ENCODE measurements at regions not wholly inside any gene's neighbourhood (a gene's known extent, or its start where the extent isn't known, plus 50 kb on each side); places are given as distances from the start of the nearest gene placed in this dataset.
"Not testable (repeated sequence)": the region's sequence is repeated elsewhere in the genome, so short reads cannot be mapped to it uniquely, and the experiment has no call there.

DNA sequence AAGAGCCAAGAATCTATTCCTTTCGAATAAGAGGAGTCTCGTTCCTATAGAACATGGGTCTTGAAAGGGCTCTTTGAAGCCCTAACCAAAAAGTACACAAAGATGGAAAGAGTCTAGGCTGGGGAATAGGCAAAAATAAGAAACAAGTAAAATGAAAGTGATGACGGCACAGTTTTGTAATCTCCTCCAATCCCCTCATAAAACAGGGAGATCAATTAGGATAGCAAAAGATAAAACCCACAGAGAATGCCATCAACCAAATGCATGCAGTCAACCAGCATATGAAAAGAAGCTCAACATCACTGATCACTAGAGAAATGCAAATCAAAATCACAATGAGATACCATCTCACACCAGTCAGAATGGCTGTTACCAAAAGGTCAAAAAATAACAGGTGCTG lies 122.4 kb upstream of the LSM14A start:
- Histone ChIP-seq H3K9me3 (ENCODE audit: control insufficient read depth in 5 of 5, low read length in 5 of 5) (peaks cover 0 to 3% (median 0%) of the 10 kb centered on the region in 5 donors), H3K9ac (ENCODE audit: low read length in 5 of 5) (no peak overlapping the region), H3K27ac (ENCODE audit: low read depth, low read length) (no peak overlapping the region), H3K4me1 (ENCODE audit: control insufficient read depth in 5 of 5, insufficient read depth in 5 of 5, low read length in 5 of 5) (no peaks in the 10 kb centered on the region), H3K4me3 (ENCODE audit: low read depth in 1 of 5, low read length in 5 of 5) (no peak overlapping the region), H3K27me3 (ENCODE audit: control insufficient read depth in 5 of 5, insufficient read depth in 4 of 5, low read length in 5 of 5) (peaks cover 0 to 3% (median 0%) of the 10 kb centered on the region in 5 donors), H3K36me3 (ENCODE audit: control insufficient read depth in 5 of 5, insufficient read depth in 5 of 5, low read length in 5 of 5) (no peaks in the 10 kb centered on the region)

DNA sequence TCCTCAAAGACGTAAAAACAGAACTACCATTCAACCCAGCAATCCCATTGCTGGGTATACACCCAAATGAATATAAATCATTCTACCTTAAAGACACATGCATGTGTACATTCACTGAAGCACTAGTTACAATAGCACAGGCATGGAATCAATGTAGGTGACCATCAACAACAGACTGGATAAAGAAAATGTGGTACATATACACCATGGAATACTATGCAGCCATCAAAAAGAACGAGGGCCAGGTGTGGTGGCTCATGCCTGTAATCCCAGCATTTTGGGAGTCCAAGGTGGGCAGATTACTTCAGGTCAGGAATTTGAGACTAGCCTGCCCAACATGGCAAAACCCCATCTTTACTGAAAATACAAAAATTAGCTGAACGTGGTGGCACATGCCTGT lies 121.9 kb upstream of the LSM14A start:
- H3K4me1 ChIP-seq (ENCODE audit: control insufficient read depth in 5 of 5, insufficient read depth in 5 of 5, low read length in 5 of 5); H3K9ac ChIP-seq (ENCODE audit: low read length in 5 of 5); H3K36me3 ChIP-seq (ENCODE audit: control insufficient read depth in 5 of 5, insufficient read depth in 5 of 5, low read length in 5 of 5); H3K9me3 ChIP-seq (ENCODE audit: control insufficient read depth in 5 of 5, low read length in 5 of 5); H3K4me3 ChIP-seq (ENCODE audit: low read depth in 1 of 5, low read length in 5 of 5); H3K27me3 ChIP-seq (ENCODE audit: control insufficient read depth in 5 of 5, insufficient read depth in 4 of 5, low read length in 5 of 5); H3K27ac ChIP-seq (ENCODE audit: low read depth, low read length): not testable (repeated sequence)

DNA sequence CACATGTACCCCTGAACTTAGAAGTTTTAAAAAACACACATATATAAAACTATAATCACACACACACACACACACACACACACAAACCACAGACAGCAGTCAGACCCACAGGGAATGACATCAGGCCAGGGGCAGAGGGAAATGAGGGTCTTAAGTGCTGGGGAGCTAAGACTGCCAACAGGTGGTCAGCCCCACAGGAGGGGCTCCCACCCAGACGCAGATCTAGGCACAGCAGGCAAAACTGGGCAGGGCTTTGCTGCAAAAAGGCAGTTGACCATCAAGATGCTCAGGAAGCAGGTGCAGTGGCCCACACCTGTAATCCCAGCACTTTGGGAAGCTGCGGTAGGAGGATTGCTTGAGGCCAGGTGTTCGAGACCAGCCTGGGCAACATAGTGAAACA lies 121.0 kb upstream of the LSM14A start:
- no peaks in the 10 kb centered on the region for H3K4me1 ChIP-seq (ENCODE audit: control insufficient read depth in 5 of 5, insufficient read depth in 5 of 5, low read length in 5 of 5)
- H3K9ac ChIP-seq (ENCODE audit: low read length in 5 of 5): no peak overlapping the region
- peaks cover 0 to 3% (median 0%) of the 10 kb centered on the region in 5 donors for H3K9me3 ChIP-seq (ENCODE audit: control insufficient read depth in 5 of 5, low read length in 5 of 5)
- H3K27me3 ChIP-seq (ENCODE audit: control insufficient read depth in 5 of 5, insufficient read depth in 4 of 5, low read length in 5 of 5): peaks cover 0 to 6% (median 3%) of the 10 kb centered on the region in 5 donors
- no peak overlapping the region for H3K4me3 ChIP-seq (ENCODE audit: low read depth in 1 of 5, low read length in 5 of 5)
- no peaks in the 10 kb centered on the region for H3K36me3 ChIP-seq (ENCODE audit: control insufficient read depth in 5 of 5, insufficient read depth in 5 of 5, low read length in 5 of 5)
- H3K27ac ChIP-seq (ENCODE audit: low read depth, low read length): no peak overlapping the region

DNA sequence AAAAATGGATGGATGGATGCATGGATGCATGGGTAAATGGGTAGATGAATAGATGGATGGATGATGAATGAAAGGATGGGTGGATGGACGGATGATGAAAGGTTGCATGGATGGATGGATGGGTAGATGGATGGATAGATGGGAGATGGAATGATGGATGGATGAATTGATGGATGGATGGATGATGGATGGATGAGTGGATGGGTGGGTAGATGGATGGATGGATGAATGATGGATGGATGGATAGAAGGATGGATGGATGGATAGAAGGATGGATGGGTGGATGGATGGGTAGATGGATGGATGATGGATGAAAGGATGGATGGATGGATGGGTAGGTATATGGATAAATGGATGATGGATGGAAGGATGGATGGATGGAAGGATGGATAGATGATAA lies 115.1 kb upstream of the LSM14A start:
- Histone ChIP-seq H3K27ac (ENCODE audit: low read depth, low read length) (no peak overlapping the region), H3K9ac (ENCODE audit: low read length in 5 of 5) (no peak overlapping the region), H3K36me3 (ENCODE audit: control insufficient read depth in 5 of 5, insufficient read depth in 5 of 5, low read length in 5 of 5) (no peaks in the 10 kb centered on the region), H3K9me3 (ENCODE audit: control insufficient read depth in 5 of 5, low read length in 5 of 5) (no peaks in the 10 kb centered on the region), H3K27me3 (ENCODE audit: control insufficient read depth in 5 of 5, insufficient read depth in 4 of 5, low read length in 5 of 5) (peaks cover 0 to 10% (median 0%) of the 10 kb centered on the region in 5 donors), H3K4me1 (ENCODE audit: control insufficient read depth in 5 of 5, insufficient read depth in 5 of 5, low read length in 5 of 5) (peaks cover 0 to 9% (median 0%) of the 10 kb centered on the region in 5 donors), H3K4me3 (ENCODE audit: low read depth in 1 of 5, low read length in 5 of 5) (no peak overlapping the region)

DNA sequence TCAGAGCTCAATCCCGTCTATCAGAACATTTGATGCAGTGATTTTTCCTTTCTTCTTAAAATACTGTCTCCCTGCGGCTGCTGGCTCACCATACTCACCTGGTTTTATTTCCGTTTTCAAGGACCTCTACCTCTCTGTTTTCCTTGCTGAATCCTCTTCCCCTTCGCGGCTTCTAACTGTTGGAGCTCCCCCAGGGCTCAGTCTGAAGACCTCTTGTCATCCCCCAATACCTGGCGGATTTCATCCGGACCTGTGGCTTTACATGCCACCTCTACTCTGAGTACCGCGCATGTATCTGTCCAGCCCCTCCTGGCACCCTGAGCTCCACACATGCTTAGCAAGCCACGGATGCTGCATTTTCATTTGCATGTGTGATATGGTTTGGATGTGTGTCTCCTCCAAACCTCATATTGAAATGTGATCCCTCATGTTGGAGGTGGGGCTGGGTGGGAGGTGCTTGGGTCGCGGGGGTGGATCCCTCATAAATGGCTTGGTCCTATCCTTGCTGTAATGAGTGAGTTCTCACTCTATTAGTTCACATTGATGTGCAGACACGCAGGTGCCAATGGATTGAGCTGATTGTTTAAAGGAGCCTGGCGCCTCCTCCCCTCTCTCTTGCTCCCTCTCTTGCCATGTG lies 106.2 kb upstream of the LSM14A start:
- H3K9me3 ChIP-seq (ENCODE audit: control insufficient read depth in 5 of 5, low read length in 5 of 5): no peaks in the 10 kb centered on the region
- no peak overlapping the region for H3K9ac ChIP-seq (ENCODE audit: low read length in 5 of 5)
- H3K4me3 ChIP-seq (ENCODE audit: low read depth in 1 of 5, low read length in 5 of 5): no peak overlapping the region
- peaks cover 0 to 6% (median 0%) of the 10 kb centered on the region in 5 donors for H3K4me1 ChIP-seq (ENCODE audit: control insufficient read depth in 5 of 5, insufficient read depth in 5 of 5, low read length in 5 of 5)
- H3K27me3 ChIP-seq (ENCODE audit: control insufficient read depth in 5 of 5, insufficient read depth in 4 of 5, low read length in 5 of 5): peaks cover 0 to 10% (median 5%) of the 10 kb centered on the region in 5 donors
- no peaks in the 10 kb centered on the region for H3K36me3 ChIP-seq (ENCODE audit: control insufficient read depth in 5 of 5, insufficient read depth in 5 of 5, low read length in 5 of 5)
- no peak overlapping the region for H3K27ac ChIP-seq (ENCODE audit: low read depth, low read length)

DNA sequence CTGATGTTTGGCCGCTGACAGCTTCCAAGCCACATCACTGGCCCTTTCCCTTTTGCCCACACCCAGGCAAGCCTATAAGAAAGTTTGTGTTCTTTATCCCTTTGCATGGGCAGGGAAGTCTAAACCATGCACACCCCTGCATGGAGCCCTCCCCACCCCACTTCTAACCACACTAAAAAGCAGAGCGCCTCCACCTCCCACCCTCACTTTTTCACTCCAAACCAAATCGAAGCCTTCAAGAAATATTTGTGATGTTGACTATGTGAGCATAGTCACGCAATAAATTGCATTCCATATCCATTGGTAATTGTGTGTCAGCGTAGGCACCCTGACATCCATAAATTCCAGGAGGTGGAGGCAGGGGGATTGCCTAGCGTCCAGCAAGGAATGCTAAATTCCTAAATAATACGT lies 104.4 kb upstream of the LSM14A start:
- no peaks in the 10 kb centered on the region for H3K9me3 ChIP-seq (ENCODE audit: control insufficient read depth in 5 of 5, low read length in 5 of 5)
- no peaks in the 10 kb centered on the region for H3K36me3 ChIP-seq (ENCODE audit: control insufficient read depth in 5 of 5, insufficient read depth in 5 of 5, low read length in 5 of 5)
- H3K27ac ChIP-seq (ENCODE audit: low read depth, low read length): no peak overlapping the region
- no peak overlapping the region for H3K9ac ChIP-seq (ENCODE audit: low read length in 5 of 5)
- H3K4me1 ChIP-seq (ENCODE audit: control insufficient read depth in 5 of 5, insufficient read depth in 5 of 5, low read length in 5 of 5): no peaks in the 10 kb centered on the region
- H3K27me3 ChIP-seq (ENCODE audit: control insufficient read depth in 5 of 5, insufficient read depth in 4 of 5, low read length in 5 of 5): peaks cover 0 to 10% (median 5%) of the 10 kb centered on the region in 5 donors
- no peak overlapping the region for H3K4me3 ChIP-seq (ENCODE audit: low read depth in 1 of 5, low read length in 5 of 5)

DNA sequence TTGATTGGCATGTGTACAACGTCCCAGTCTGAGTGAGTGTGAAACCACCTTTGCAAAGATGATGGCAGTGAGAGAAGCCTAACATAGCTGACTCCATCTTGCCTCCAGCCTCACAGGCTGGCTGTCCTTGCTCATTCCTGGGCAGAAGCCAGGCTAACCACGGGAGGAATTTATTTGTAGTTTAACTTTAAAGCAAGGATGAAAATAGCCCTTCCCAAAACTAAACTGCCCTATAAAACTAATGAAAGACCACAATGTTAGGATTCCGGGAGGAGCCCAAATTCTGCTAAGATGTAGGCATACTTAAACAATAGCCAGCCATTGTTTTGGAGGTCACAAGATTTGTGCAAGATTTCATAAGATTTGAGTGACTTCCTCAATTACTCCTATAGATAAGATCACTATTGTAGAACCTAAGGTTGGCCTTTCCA lies 96.6 kb upstream of the LSM14A start:
- Histone ChIP-seq H3K27ac (ENCODE audit: low read depth, low read length) (no peak overlapping the region), H3K9ac (ENCODE audit: low read length in 5 of 5) (no peak overlapping the region), H3K36me3 (ENCODE audit: control insufficient read depth in 5 of 5, insufficient read depth in 5 of 5, low read length in 5 of 5) (no peaks in the 10 kb centered on the region), H3K4me3 (ENCODE audit: low read depth in 1 of 5, low read length in 5 of 5) (no peak overlapping the region), H3K4me1 (ENCODE audit: control insufficient read depth in 5 of 5, insufficient read depth in 5 of 5, low read length in 5 of 5) (no peaks in the 10 kb centered on the region), H3K9me3 (ENCODE audit: control insufficient read depth in 5 of 5, low read length in 5 of 5) (no peaks in the 10 kb centered on the region), H3K27me3 (ENCODE audit: control insufficient read depth in 5 of 5, insufficient read depth in 4 of 5, low read length in 5 of 5) (no peaks in the 10 kb centered on the region)

DNA sequence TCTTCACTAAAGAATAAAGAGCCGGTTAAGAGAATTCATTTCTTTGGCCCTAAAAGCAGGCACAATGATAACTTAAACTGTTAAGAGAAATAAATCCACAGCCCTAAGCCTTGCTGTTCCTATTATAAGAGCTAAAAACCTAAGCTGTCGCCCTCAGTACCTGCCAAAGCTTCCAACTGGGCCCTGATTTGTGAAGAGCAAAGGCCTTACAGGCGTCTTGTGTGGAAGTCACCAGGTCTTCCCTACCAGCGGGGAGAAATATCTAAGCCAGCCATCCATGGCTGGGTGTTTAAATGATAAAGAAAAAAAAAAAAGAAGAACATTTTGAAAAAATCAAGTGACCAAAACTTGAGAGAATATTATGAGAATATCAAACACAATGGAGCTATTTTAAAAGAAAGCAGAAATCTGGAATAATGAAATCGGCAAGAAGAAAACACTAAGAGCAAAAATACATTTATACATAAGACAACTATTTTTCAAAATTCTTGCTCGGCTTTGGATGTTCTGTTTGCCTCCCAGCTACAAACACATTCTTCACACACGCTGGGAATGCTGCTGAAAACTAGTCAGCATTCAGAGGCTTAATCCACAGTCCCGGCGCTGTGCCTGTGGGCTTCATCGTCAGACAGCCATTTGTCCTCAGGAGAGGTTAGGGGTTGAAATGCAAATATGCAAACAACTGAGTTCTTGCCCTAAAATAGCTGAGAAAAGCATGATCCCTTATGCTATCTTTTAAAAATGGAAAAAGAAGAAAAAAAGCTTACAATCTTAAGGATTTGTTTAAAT lies 89.8 kb upstream of the LSM14A start:
- no peaks in the 10 kb centered on the region for H3K36me3 ChIP-seq (ENCODE audit: control insufficient read depth in 5 of 5, insufficient read depth in 5 of 5, low read length in 5 of 5)
- no peak overlapping the region for H3K4me3 ChIP-seq (ENCODE audit: low read depth in 1 of 5, low read length in 5 of 5)
- no peak overlapping the region for H3K9ac ChIP-seq (ENCODE audit: low read length in 5 of 5)
- H3K27me3 ChIP-seq (ENCODE audit: control insufficient read depth in 5 of 5, insufficient read depth in 4 of 5, low read length in 5 of 5): peaks cover 0 to 7% (median 6%) of the 10 kb centered on the region in 5 donors
- no peaks in the 10 kb centered on the region for H3K9me3 ChIP-seq (ENCODE audit: control insufficient read depth in 5 of 5, low read length in 5 of 5)
- H3K27ac ChIP-seq (ENCODE audit: low read depth, low read length): no peak overlapping the region
- no peaks in the 10 kb centered on the region for H3K4me1 ChIP-seq (ENCODE audit: control insufficient read depth in 5 of 5, insufficient read depth in 5 of 5, low read length in 5 of 5)

DNA sequence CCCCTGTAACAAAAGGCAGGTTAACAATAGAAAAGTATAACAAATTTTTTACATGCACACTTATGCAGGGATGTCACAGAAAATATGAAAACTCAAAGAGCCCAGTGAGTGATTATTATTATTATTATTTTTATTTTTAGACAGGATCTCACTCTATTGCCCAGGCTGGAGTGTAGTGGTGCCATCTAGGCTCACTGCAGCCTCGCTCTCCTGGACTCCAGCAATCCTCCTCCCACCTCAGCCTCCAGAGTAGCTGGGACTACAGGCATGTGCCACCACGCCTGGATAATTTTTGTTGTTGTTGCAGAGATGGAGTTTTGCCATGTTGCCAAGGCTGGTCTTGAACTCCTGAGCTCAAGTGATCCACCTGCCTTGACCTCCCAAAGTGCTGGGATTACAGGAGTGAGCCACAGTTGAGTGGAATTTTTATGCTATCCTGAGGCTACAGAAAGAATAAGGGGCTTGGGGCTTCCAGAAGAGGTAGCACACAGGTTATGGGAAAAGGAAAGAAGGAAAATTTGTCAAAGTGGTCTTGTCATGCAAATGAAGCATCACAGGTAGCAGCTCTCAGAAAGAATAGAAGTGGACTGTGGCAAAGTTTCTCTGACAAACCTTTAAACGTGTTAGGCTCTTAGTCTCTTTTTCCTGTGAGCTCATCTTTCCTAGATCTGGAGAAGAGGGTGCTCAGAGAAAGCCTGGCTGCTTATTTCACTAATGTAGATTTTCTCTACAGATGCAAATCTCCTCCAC lies 87.7 kb upstream of the LSM14A start:
- Histone ChIP-seq H3K36me3 (ENCODE audit: control insufficient read depth in 5 of 5, insufficient read depth in 5 of 5, low read length in 5 of 5) (no peaks in the 10 kb centered on the region), H3K27me3 (ENCODE audit: control insufficient read depth in 5 of 5, insufficient read depth in 4 of 5, low read length in 5 of 5) (peaks cover 0 to 7% (median 6%) of the 10 kb centered on the region in 5 donors), H3K4me3 (ENCODE audit: low read depth in 1 of 5, low read length in 5 of 5) (no peak overlapping the region), H3K4me1 (ENCODE audit: control insufficient read depth in 5 of 5, insufficient read depth in 5 of 5, low read length in 5 of 5) (no peaks in the 10 kb centered on the region), H3K9me3 (ENCODE audit: control insufficient read depth in 5 of 5, low read length in 5 of 5) (no peaks in the 10 kb centered on the region), H3K9ac (ENCODE audit: low read length in 5 of 5) (no peak overlapping the region), H3K27ac (ENCODE audit: low read depth, low read length) (no peak overlapping the region)

DNA sequence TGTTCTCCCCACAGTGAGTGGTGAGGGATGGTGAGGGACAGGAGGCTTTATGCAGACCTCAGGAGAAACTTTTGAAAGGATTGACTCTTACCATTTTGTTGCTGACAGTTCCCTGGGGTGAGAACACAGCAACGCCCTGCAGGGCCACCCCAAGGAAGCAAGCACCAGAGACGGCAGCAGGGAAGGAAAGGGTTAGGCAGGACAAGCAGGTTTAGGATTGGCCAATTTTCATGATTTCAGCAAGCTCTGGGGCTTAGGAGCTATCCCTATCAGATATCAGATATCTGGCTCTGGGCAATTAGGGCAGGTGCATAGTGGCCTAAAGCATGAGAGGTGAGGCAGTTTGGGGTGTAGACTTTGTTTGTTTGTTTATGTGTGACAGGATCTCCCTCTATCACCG lies 87.0 kb upstream of the LSM14A start:
- H3K4me3 ChIP-seq (ENCODE audit: low read depth in 1 of 5, low read length in 5 of 5): no peak overlapping the region
- H3K4me1 ChIP-seq (ENCODE audit: control insufficient read depth in 5 of 5, insufficient read depth in 5 of 5, low read length in 5 of 5): no peaks in the 10 kb centered on the region
- H3K9me3 ChIP-seq (ENCODE audit: control insufficient read depth in 5 of 5, low read length in 5 of 5): no peaks in the 10 kb centered on the region

More for the DNA sequence above, 87.0 kb upstream of the LSM14A start:
- H3K9ac ChIP-seq (ENCODE audit: low read length in 5 of 5): no peak overlapping the region
- no peak overlapping the region for H3K27ac ChIP-seq (ENCODE audit: low read depth, low read length)
- H3K36me3 ChIP-seq (ENCODE audit: control insufficient read depth in 5 of 5, insufficient read depth in 5 of 5, low read length in 5 of 5): no peaks in the 10 kb centered on the region
- H3K27me3 ChIP-seq (ENCODE audit: control insufficient read depth in 5 of 5, insufficient read depth in 4 of 5, low read length in 5 of 5): peaks cover 0 to 7% (median 6%) of the 10 kb centered on the region in 5 donors
